HUES6 (cell line): ENCODE measurements at regions not wholly inside any gene's neighbourhood (a gene's known extent, or its start where the extent isn't known, plus 50 kb on each side); places are given as distances from the start of the nearest gene placed in this dataset.

Experiments
- H3K27ac ChIP-seq: 2 replicates; pipeline ENCODE4 v1.7.0; 2013; ENCODE audit warnings: low read depth, mild to moderate bottlenecking, low read length, inconsistent platforms
- H3K27me3 ChIP-seq: 2 replicates; pipeline ENCODE4 v1.6.1; 2013; ENCODE audit warnings: low read length; ENCODE audit not compliant: control insufficient read depth, insufficient read depth
- H3K36me3 ChIP-seq: 2 replicates; pipeline ENCODE4 v1.6.1; 2013; ENCODE audit warnings: low read length; ENCODE audit not compliant: control insufficient read depth, insufficient read depth
- H3K4me1 ChIP-seq: 2 replicates; pipeline ENCODE4 v1.6.1; 2013; ENCODE audit warnings: low read length; ENCODE audit not compliant: control insufficient read depth, insufficient read depth
- H3K4me3 ChIP-seq: 2 replicates; pipeline ENCODE4 v1.5.1; 2013; ENCODE audit warnings: low read depth, low read length
- H3K9ac ChIP-seq: one replicate; pipeline ENCODE4 v1.6.1; 2013; ENCODE audit warnings: mild to moderate bottlenecking, low read length
- H3K9me3 ChIP-seq: 2 replicates; pipeline ENCODE4 v1.6.1; 2013; ENCODE audit warnings: low read depth, low read length; ENCODE audit not compliant: control insufficient read depth, insufficient read depth

DNA sequence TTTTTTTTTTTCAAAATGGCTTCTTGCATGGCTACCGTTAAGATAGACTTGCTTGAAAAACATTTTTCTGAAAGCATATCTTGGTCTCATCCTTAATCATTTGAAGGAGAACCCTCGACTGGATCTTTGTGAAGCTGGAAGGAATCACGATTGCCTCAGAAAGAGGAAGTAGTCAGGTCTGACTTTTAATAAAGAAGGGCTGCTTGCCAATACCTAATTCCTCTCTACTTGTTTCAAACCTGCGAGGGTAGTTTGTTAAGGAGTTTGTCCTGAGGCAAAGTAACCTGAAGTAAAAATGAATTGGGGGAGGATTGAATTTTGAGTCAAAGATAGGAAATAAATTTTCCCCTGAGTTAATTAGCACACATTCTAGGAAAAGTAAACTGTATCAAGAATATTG is 288.1 kb upstream of the MAP3K7 start:
- Histone ChIP-seq H3K4me1 (peaks cover 4% of the 10 kb centered on the region; the same call in 1 of the 2 replicates), H3K9me3 (peaks cover 8% of the 10 kb centered on the region; the same call in 1 of the 2 replicates), H3K27ac (no peak overlapping the region)

GRCh38 chr6:90872981-90873380 is 286.1 kb upstream of the MAP3K7 start:
- no peaks in the 10 kb centered on the region for H3K9me3 ChIP-seq
- H3K27me3 ChIP-seq = no peaks in the 10 kb centered on the region
- no peak overlapping the region for H3K27ac ChIP-seq
- H3K9ac ChIP-seq = no peak overlapping the region
- no peaks in the 10 kb centered on the region for H3K36me3 ChIP-seq
- H3K4me1 ChIP-seq = peaks cover 4% of the 10 kb centered on the region; the same call in 1 of the 2 replicates
- no peak overlapping the region for H3K4me3 ChIP-seq

More for the DNA sequence above, 288.1 kb upstream of the MAP3K7 start:
- H3K27me3 ChIP-seq = no peaks in the 10 kb centered on the region
- H3K36me3 ChIP-seq = no peaks in the 10 kb centered on the region
- no peak overlapping the region for H3K4me3 ChIP-seq
- no peak overlapping the region for H3K9ac ChIP-seq

GRCh38 chr6:90870561-90870960 is 283.7 kb upstream of the MAP3K7 start:
- no peak overlapping the region for H3K27ac ChIP-seq
- no peaks in the 10 kb centered on the region for H3K27me3 ChIP-seq
- no peak overlapping the region for H3K4me3 ChIP-seq
- H3K4me1 ChIP-seq = peaks cover 4% of the 10 kb centered on the region; the same call in 1 of the 2 replicates
- no peaks in the 10 kb centered on the region for H3K9me3 ChIP-seq
- H3K36me3 ChIP-seq = no peaks in the 10 kb centered on the region
- H3K9ac ChIP-seq = no peak overlapping the region

DNA sequence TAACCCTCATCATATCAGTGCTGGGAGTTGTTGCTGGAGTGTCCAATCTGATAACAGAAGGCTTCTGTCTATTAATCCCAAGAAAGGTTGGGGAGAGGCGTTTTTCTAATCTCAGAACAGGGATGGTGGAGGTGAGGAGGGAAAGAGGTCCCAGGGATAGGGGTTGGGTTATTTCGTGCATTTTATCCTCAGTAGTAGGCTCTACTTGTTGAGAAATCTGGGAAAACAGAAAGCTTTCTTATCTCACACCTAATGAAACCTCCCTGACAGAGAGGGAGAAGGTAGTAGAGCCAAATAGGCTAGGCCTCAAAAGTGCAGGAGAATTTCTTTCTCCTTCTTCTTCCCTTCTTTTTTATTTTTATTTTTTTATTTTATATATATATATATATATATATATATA is 281.8 kb upstream of the MAP3K7 start:
- Histone ChIP-seq H3K9ac (no peak overlapping the region), H3K4me1 (no peaks in the 10 kb centered on the region), H3K27ac (no peak overlapping the region), H3K4me3 (no peak overlapping the region), H3K36me3 (no peaks in the 10 kb centered on the region), H3K9me3 (no peaks in the 10 kb centered on the region), H3K27me3 (no peaks in the 10 kb centered on the region)

DNA sequence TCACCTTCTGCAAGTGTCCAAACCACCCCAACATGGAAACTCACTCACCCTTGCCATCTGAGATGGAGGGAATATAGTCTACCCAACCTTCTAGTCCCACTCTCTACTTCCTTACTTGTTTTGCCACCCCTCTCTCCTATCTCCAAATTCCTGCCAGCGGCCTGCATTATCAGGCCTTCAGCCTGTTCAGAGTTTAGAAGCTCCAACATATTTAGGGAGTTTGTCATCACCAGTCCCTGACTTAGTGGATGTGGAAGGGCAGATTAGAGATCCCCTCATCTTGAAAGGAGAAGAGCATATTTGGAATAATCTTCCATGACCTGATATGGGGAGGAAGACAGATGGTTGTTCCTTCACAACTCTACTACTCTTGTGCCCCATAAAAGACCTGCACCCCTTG is 281.4 kb upstream of the MAP3K7 start:
- Histone ChIP-seq H3K4me3 (no peak overlapping the region), H3K27ac (no peak overlapping the region), H3K27me3 (no peaks in the 10 kb centered on the region)

DNA sequence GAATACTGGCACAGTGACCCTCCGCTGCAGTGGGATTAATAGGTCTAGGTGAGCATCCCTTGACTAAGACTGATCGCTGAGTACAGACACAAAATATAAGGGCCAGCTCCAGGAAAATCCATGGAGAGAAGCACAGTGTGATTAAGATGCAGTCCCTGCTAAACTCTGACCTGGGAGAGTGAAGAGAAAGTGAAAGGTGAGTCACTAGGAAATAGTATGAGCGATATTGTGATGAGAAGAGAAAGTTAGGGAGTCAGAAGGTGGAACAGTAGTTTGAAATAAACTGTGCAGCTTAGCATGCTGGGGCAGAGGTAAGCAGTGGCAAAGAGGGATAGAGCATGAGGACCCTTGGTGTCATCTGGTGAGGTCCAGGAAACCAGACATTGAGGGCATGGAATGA is 278.6 kb upstream of the MAP3K7 start:
- Histone ChIP-seq H3K27me3 (no peaks in the 10 kb centered on the region), H3K4me1 (0 out of 2 replicates have a peak, but pooled peaks cover 4% of the 10 kb centered on the region), H3K9ac (no peak overlapping the region), H3K36me3 (no peaks in the 10 kb centered on the region), H3K9me3 (no peaks in the 10 kb centered on the region), H3K4me3 (no peak overlapping the region), H3K27ac (no peak overlapping the region)

More for the DNA sequence above, 281.4 kb upstream of the MAP3K7 start:
- Histone ChIP-seq H3K9me3 (no peaks in the 10 kb centered on the region), H3K4me1 (no peaks in the 10 kb centered on the region), H3K9ac (no peak overlapping the region), H3K36me3 (no peaks in the 10 kb centered on the region)

GRCh38 chr6:90863043-90863442 is 276.2 kb upstream of the MAP3K7 start:
- Histone ChIP-seq H3K9me3 (no peaks in the 10 kb centered on the region), H3K4me1 (0 out of 2 replicates have a peak, but pooled peaks cover 4% of the 10 kb centered on the region), H3K27me3 (no peaks in the 10 kb centered on the region), H3K9ac (no peak overlapping the region), H3K36me3 (no peaks in the 10 kb centered on the region), H3K4me3 (no peak overlapping the region), H3K27ac (no peak overlapping the region)

DNA sequence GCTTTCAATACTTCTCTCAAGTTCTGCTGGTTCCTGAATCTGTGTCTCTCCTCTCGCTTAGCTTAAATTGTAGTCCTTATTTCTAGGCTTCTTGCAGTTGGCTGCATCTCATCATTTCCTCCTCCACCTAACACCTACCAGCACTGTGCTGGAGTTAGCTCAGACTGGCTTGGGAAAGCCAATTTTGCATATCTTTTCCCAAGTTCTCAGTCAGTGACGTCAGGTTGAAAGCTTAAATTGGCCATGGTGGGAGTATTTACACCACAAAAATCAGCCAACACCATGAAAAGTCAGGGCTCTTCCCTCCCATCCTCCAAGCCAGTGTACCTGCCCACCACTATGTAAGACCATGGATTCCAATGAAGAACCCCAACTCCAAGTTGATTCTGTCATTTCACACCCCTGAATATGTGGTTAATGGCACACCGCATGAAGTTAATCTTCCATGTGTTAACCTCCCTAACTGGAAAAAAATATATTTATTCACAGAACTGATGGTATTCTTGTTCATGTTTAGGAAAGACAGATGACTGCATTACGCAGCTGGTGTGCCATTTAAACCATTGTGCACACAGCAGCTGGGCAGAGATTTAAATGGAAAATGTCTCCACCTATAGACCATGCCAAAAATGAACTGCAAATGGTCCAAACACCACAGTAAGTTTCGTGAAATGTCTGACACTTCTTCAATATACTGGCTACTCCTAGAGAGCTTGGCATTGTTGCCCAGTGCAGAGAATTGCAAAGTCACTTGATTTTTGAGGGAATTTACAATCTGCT is 274.1 kb upstream of the MAP3K7 start:
- Histone ChIP-seq H3K36me3 (no peaks in the 10 kb centered on the region), H3K9ac (no peak overlapping the region), H3K4me1 (0 out of 2 replicates have a peak, but pooled peaks cover 4% of the 10 kb centered on the region), H3K27ac (no peak overlapping the region), H3K27me3 (no peaks in the 10 kb centered on the region), H3K9me3 (no peaks in the 10 kb centered on the region), H3K4me3 (no peak overlapping the region)

DNA sequence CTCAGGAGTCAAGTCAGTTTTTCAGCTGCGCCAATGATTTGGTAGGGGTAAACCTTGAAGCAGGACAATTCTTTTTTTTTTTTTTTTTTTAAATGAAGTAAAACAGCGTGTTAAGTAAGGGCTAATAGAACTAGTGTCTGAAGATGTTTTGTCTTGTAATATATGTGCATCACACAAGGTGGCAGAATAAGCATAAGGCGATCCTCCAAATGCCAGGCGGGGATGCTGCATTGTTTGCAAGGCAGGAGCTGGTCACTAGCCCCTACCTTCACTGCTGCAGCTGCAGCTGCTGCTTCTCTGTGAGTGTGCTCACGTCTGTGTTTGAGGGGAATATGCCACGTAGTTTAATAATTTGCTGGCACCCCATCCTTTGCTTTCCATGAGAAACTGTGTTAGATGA is 272.7 kb upstream of the MAP3K7 start:
- H3K4me1 ChIP-seq = 0 out of 2 replicates have a peak, but pooled peaks cover 4% of the 10 kb centered on the region
- H3K9me3 ChIP-seq = no peaks in the 10 kb centered on the region
- no peak overlapping the region for H3K27ac ChIP-seq
- H3K36me3 ChIP-seq = no peaks in the 10 kb centered on the region
- H3K9ac ChIP-seq = no peak overlapping the region
- H3K27me3 ChIP-seq = no peaks in the 10 kb centered on the region
- H3K4me3 ChIP-seq = no peak overlapping the region

DNA sequence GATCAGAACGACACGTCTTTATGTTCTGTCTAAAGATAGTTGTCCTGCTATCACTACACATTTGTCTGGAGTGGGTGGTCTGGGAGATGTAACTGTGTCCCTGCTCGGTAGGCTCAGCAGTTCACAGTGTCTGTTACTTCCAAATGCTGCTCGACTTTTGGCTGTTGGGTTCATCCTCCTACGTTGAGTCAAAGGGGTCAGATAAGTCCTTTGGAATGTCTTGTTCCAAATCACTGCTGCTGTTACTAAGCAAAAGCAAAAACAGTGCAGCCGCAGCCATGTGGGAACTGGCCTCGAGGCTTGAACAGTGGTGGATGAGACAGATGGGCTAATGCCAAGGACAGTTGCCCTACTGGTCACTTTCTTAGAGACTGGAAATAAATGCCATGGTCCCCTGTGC is 272.2 kb upstream of the MAP3K7 start:
- H3K27me3 ChIP-seq = no peaks in the 10 kb centered on the region
- no peak overlapping the region for H3K27ac ChIP-seq
- H3K4me1 ChIP-seq = 0 out of 2 replicates have a peak, but pooled peaks cover 4% of the 10 kb centered on the region

GRCh38 chr6:90849686-90850085 is 262.8 kb upstream of the MAP3K7 start:
- no peaks in the 10 kb centered on the region for H3K36me3 ChIP-seq
- H3K9ac ChIP-seq = no peak overlapping the region
- H3K4me3 ChIP-seq = no peak overlapping the region
- H3K27me3 ChIP-seq = no peaks in the 10 kb centered on the region
- no peaks in the 10 kb centered on the region for H3K9me3 ChIP-seq
- peaks cover 6% of the 10 kb centered on the region; the same call in 1 of the 2 replicates for H3K4me1 ChIP-seq
- no peak overlapping the region for H3K27ac ChIP-seq

More for the DNA sequence above, 272.2 kb upstream of the MAP3K7 start:
- H3K36me3 ChIP-seq = no peaks in the 10 kb centered on the region
- no peak overlapping the region for H3K4me3 ChIP-seq
- H3K9ac ChIP-seq = no peak overlapping the region
- H3K9me3 ChIP-seq = no peaks in the 10 kb centered on the region
